ENCODE measurements at regions not wholly inside any gene's neighbourhood (a gene's known extent, or its start where the extent isn't known, plus 50 kb on each side); places are given as distances from the start of the nearest gene placed in this dataset.

- H3K27me3 ChIP-seq (ENCODE audit: low read depth) = no peaks in the 10 kb centered on the region
- H3K4me1 ChIP-seq = peaks cover 12% of the 10 kb centered on the region
- H3K4me3 ChIP-seq = no peak overlapping the region
- H3K36me3 ChIP-seq = no peaks in the 10 kb centered on the region
- H3K27ac ChIP-seq (replicated peaks) = no peak overlapping the region
- no peak for TF ChIP-seq CTCF (IDR thresholded peaks at IDR 0.05; ENCODE audit: borderline replicate concordance)
- intact Hi-C loops (cut with micrococcal nuclease) = no loop called here
- no peaks in the 10 kb centered on the region for H3K9me3 ChIP-seq (replicated peaks)
- no peak for DNase-seq
Measured at GRCh38 chr11:92285776-92286175, 61.2 kb downstream of the FAT3 start.

GRCh38 chr11:92286709-92287108 lies 62.1 kb downstream of the FAT3 start:
- Histone ChIP-seq H3K36me3 (no peaks in the 10 kb centered on the region), H3K27ac (replicated peaks) (no peak overlapping the region), H3K27me3 (ENCODE audit: low read depth) (no peaks in the 10 kb centered on the region), H3K4me3 (no peak overlapping the region), H3K4me1 (peaks cover 12% of the 10 kb centered on the region), H3K9me3 (replicated peaks) (no peaks in the 10 kb centered on the region)
- DNase-seq = no peak
- intact Hi-C loops (cut with micrococcal nuclease) = no loop called here
- no peak for TF ChIP-seq CTCF (IDR thresholded peaks at IDR 0.05; ENCODE audit: borderline replicate concordance)

GRCh38 chr11:92295175-92296137 lies 70.8 kb downstream of the FAT3 start:
- intact Hi-C loops (cut with micrococcal nuclease) = no loop called here
- no peak for DNase-seq

GRCh38 chr11:92296138-92296515 lies 71.5 kb downstream of the FAT3 start:
- Histone ChIP-seq H3K27ac (replicated peaks) (no peak overlapping the region), H3K36me3 (no peaks in the 10 kb centered on the region), H3K4me1 (no peaks in the 10 kb centered on the region), H3K27me3 (ENCODE audit: low read depth) (no peaks in the 10 kb centered on the region), H3K4me3 (no peak overlapping the region), H3K9me3 (replicated peaks) (peaks cover 7% of the 10 kb centered on the region)
- intact Hi-C loops (cut with micrococcal nuclease) = no loop called here
- no peak for DNase-seq
- TF ChIP-seq CTCF (IDR thresholded peaks at IDR 0.05; ENCODE audit: borderline replicate concordance) = no peak

More at GRCh38 chr11:92295175-92296137, 70.8 kb downstream of the FAT3 start:
- Histone ChIP-seq H3K9me3 (replicated peaks) (peaks cover 7% of the 10 kb centered on the region), H3K27ac (replicated peaks) (no peak overlapping the region), H3K36me3 (no peaks in the 10 kb centered on the region), H3K27me3 (ENCODE audit: low read depth) (no peaks in the 10 kb centered on the region), H3K4me1 (no peaks in the 10 kb centered on the region), H3K4me3 (no peak overlapping the region)
- no peak for TF ChIP-seq CTCF (IDR thresholded peaks at IDR 0.05; ENCODE audit: borderline replicate concordance)

GRCh38 chr11:92297567-92298553 lies 73.2 kb downstream of the FAT3 start:
- no peak for TF ChIP-seq CTCF (IDR thresholded peaks at IDR 0.05; ENCODE audit: borderline replicate concordance)
- no peaks in the 10 kb centered on the region for H3K4me1 ChIP-seq
- no peaks in the 10 kb centered on the region for H3K27me3 ChIP-seq (ENCODE audit: low read depth)
- no peak overlapping the region for H3K27ac ChIP-seq (replicated peaks)
- no peaks in the 10 kb centered on the region for H3K36me3 ChIP-seq
- intact Hi-C loops (cut with micrococcal nuclease) = no loop called here
- DNase-seq = no peak
- peaks cover 7% of the 10 kb centered on the region for H3K9me3 ChIP-seq (replicated peaks)
- H3K4me3 ChIP-seq = no peak overlapping the region

All from left ventricle myocardium inferior (tissue), 1 donor.